ENCODE measurements at regions not wholly inside any gene's neighbourhood (a gene's known extent, or its start where the extent isn't known, plus 50 kb on each side); places are given as distances from the start of the nearest gene placed in this dataset.

DNA sequence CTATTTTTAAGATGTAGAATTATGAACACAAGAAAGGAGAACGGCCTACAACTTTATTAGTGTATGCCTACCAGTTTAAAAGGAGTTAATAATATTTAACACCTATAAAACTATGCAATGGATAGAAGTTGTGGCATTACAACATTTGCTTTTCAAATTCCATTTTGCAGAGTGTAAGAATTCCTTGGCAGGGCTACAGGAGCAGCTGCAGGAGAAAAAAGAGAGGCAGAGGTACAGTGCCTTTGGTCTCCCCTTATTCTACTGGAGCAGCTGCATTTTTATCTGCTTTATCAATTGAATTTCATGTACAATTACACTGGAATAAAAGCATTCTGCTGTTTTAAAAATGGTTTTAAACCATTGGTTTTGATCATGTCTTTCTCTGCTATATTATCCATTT lies 145.7 kb upstream of the KCNH8 start:
- no peak for TF ChIP-seq EZH2 (IDR thresholded peaks at IDR 0.05; ENCODE audit: low read length)
- TF ChIP-seq, protein P1, sequence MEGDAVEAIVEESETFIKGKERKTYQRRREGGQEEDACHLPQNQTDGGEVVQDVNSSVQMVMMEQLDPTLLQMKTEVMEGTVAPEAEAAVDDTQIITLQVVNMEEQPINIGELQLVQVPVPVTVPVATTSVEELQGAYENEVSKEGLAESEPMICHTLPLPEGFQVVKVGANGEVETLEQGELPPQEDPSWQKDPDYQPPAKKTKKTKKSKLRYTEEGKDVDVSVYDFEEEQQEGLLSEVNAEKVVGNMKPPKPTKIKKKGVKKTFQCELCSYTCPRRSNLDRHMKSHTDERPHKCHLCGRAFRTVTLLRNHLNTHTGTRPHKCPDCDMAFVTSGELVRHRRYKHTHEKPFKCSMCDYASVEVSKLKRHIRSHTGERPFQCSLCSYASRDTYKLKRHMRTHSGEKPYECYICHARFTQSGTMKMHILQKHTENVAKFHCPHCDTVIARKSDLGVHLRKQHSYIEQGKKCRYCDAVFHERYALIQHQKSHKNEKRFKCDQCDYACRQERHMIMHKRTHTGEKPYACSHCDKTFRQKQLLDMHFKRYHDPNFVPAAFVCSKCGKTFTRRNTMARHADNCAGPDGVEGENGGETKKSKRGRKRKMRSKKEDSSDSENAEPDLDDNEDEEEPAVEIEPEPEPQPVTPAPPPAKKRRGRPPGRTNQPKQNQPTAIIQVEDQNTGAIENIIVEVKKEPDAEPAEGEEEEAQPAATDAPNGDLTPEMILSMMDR (optimal IDR thresholded peaks at IDR 0.05 in 1 of 3, IDR thresholded peaks at IDR 0.05 in 1 of 3, conservative IDR thresholded peaks at IDR 0.05 in 1 of 3; ENCODE audit: extremely low read depth in 1 of 3, insufficient read depth in 2 of 3, low read length in 3 of 3), result no peak

All from keratinocyte (primary cell).